ENCODE measurements at regions not wholly inside any gene's neighbourhood (a gene's known extent, or its start where the extent isn't known, plus 50 kb on each side); places are given as distances from the start of the nearest gene placed in this dataset.

- TF ChIP-seq CTCF (IDR thresholded peaks at IDR 0.05; ENCODE audit: low read depth, low read length, poor library complexity, severe bottlenecking) (no peak), EZH2phosphoT487 (IDR thresholded peaks at IDR 0.05; ENCODE audit: borderline replicate concordance, low read length) (no peak)
Observed at GRCh38 chr5:136793300-136793699, 428.0 kb upstream of the TRPC7 start.

Data from DOHH2 (cell line).